ENCODE measurements at regions not wholly inside any gene's neighbourhood (a gene's known extent, or its start where the extent isn't known, plus 50 kb on each side); places are given as distances from the start of the nearest gene placed in this dataset.

GRCh38 chr11:43243927-43244326, 67.9 kb upstream of the API5 start:
- in situ Hi-C loops (cut with MboI; ENCODE audit: low pct_unique_long_range_greater_than_20kb, low sequenced_read_pairs, unreplicated experiment), result no loop called here
- no peak for DNase-seq (ENCODE audit: low spot score)
- no peak for TF ChIP-seq CTCF (IDR thresholded peaks at IDR 0.05; ENCODE audit: extremely low read depth, insufficient read depth, missing control alignments)

GRCh38 chr11:43245466-43245865, 66.3 kb upstream of the API5 start:
- no peak for TF ChIP-seq CTCF (IDR thresholded peaks at IDR 0.05; ENCODE audit: extremely low read depth, insufficient read depth, missing control alignments)
- in situ Hi-C loops (cut with MboI; ENCODE audit: low pct_unique_long_range_greater_than_20kb, low sequenced_read_pairs, unreplicated experiment), result no loop called here
- DNase-seq (ENCODE audit: low spot score), result no peak

- no peak for DNase-seq (ENCODE audit: low spot score)
- in situ Hi-C loops (cut with MboI; ENCODE audit: low pct_unique_long_range_greater_than_20kb, low sequenced_read_pairs, unreplicated experiment), result no loop called here
- TF ChIP-seq CTCF (IDR thresholded peaks at IDR 0.05; ENCODE audit: extremely low read depth, insufficient read depth, missing control alignments), result no peak
Observed at GRCh38 chr11:43250309-43250708, 61.5 kb upstream of the API5 start.

GRCh38 chr11:43261775-43262174, 50.0 kb upstream of the API5 start:
- in situ Hi-C loops (cut with MboI; ENCODE audit: low pct_unique_long_range_greater_than_20kb, low sequenced_read_pairs, unreplicated experiment), result no loop called here
- no peak for DNase-seq (ENCODE audit: low spot score)
- no peak for TF ChIP-seq CTCF (IDR thresholded peaks at IDR 0.05; ENCODE audit: extremely low read depth, insufficient read depth, missing control alignments)
